Dermis blood vessel endothelial cell (primary cell): ENCODE measurements at regions not wholly inside any gene's neighbourhood (a gene's known extent, or its start where the extent isn't known, plus 50 kb on each side); places are given as distances from the start of the nearest gene placed in this dataset.

Experiments
- DNase-seq: peaks from one replicate; pipeline ENCODE4 v3.0.0; 2010

DNA sequence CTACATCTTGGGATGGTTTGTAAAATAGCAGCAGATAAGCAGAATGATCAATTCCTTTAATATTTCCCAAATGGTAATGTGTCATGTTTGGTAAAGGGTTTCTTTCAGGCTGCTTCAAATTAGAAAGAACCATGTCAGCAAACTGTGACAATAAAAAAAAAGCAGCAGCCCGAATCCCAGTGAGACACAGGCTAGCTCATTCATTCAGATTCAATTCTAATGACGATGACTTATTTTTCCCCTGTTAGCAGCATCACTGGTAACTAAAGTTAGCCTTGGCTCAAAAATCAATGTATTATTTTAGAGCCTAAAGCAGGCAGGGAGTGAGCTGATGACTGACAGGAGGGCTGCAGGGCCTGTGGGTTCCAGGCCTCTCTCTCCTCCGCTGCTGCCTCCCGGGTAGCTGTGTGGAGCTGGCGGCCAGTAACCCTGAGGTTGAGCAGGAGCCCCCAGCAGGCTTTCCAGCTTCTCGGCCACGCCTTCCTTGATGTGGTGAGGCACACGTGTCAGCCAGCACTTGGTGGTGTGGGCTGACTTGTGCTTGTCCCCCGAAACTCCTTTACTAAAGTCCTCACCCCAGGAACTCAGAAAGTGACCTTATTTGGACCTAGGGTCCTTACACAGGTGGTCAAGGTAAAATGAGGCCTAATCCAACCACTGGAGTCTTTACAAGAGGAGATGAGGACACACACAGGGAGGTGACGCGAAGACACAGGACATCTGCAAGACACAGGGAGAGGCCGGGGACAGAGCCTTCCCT, 120.5 kb upstream of the HS6ST1 start:
- no peak for DNase-seq

GRCh38 chr2:128439791-128440665, 121.4 kb upstream of the HS6ST1 start:
- no peak for DNase-seq

- peak; percentile 23 for DNase-seq
Observed at GRCh38 chr2:128440666-128441340, 122.1 kb upstream of the HS6ST1 start.

DNA sequence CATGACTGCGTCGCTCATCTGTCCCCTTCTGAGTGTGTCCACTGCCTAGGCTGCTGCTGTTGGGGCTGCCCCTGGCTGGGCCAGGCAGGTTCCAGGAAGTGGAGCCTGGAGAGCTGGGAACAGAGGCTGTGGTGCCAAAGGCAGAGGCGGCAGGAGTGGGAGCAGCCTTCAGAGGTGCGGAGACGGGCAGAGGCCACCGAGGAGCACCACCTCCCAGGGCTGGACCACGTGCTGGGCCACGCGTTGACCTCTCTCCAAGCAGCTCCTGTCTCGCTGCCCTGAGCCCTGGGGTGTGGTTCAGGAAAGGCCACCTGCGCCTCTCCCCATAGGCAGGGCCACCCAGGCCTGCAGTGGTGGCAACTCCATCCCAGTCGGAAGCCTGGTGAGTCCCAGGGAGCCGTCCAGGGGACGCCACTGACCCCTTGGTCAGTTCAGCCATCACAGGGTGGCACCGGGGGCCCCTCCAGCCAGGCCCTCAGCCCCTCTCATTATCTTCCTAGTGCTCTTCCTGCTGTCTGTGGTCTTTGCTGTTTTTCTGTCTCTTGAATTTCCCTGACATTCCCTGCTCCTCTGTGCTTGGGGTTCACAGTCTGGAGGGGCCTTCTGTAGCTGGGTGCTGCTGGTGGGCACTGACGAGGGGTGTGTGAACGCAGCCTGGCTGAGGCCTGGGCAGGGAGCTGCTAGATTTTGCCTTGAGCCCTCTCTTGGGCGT, 122.8 kb upstream of the HS6ST1 start:
- no peak for DNase-seq

DNA sequence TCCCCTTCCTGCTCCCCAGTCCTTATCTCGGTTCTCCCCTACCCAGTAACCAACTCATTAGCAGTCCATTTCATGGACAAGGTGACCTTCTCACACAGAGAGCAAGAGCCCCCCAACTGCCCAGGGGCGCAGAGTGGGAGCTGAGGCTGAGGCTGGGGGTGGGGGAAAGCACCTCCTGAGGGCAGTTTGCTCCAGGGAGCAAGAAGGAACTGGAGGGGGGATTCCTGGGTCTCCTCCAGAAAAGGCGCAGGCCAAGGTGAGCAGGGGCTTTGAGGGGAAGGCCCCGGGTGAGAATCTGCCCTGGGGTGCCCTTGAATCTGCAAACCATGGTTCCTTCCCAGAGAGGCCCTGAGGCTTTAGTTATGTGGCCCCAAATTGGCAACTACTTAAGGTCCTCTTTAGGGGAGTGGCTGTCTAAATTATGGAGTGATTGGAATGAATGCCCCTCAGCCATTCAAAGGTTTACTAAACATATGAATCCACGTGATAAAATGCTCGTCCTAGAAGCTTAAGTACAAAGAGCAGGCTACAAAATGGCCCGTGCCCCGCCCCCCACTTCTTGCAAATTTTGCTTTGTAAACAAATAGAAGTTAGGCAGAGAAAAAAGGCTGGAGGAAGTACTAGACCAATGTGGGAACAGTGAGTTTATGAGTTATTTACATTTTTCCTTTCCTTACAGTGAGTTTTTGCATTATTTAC, 123.5 kb upstream of the HS6ST1 start:
- no peak for DNase-seq

DNA sequence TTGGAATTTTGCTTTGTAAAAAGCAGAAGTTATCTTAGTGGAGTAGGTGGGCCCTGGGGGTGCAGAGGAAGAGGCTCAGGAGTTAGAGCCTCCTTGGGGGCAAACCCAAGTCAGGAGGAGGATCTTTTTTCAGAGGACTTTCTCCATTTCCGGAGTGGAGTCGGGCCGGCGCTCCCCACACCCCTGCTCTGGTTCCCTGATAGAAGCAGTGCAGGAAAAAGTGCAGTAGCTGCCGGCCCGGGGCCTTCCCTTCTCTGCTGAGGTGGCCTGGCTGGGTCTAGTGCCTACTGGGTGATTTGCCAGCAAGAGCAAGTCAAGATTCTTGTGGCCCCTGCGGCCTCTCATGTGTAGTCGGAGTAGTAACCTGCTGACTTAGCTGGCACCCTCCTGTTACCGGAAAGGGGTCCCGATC, 124.2 kb upstream of the HS6ST1 start:
- no peak for DNase-seq

GRCh38 chr2:128444121-128444771, 125.6 kb upstream of the HS6ST1 start:
- DNase-seq, result no peak

DNA sequence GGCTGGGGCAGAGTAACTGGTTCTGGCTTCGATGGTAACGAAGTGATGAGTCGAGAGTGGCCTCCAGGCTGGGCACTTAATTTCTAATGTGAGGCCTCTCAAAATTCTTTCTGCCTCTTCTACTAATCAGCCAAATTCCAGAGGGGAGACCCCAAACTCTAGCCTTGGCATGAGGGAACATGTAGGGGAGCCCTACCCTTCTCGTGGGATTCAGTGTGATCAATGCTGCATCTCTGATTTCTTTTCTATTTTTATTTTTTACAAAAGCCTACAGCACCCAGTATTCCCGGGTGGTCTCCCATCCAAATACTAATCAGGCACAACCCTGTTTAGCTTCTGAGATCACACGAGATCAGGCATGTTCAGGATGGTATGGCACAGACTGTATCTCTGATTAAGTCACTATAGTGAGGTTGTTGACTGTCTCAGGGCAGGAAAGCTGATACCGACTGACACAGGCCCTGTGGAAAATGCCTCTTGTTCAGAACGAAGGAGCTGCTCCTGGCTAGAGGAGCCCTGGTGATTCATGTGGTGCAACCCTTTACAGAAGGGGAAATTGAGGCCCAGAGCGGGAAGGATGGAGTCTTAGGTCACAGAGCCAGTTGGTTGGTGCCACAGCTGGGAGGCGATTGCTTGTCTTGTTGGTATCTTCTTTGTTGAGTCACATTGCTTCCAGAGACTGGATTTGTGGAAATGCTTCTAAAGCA, 126.3 kb upstream of the HS6ST1 start:
- DNase-seq, result no peak

GRCh38 chr2:128445523-128445900, 126.8 kb upstream of the HS6ST1 start:
- DNase-seq, result no peak

- DNase-seq, result no peak
Observed at GRCh38 chr2:128446049-128446873, 127.6 kb upstream of the HS6ST1 start.

GRCh38 chr2:128446874-128447537, 128.3 kb upstream of the HS6ST1 start:
- no peak for DNase-seq

DNA sequence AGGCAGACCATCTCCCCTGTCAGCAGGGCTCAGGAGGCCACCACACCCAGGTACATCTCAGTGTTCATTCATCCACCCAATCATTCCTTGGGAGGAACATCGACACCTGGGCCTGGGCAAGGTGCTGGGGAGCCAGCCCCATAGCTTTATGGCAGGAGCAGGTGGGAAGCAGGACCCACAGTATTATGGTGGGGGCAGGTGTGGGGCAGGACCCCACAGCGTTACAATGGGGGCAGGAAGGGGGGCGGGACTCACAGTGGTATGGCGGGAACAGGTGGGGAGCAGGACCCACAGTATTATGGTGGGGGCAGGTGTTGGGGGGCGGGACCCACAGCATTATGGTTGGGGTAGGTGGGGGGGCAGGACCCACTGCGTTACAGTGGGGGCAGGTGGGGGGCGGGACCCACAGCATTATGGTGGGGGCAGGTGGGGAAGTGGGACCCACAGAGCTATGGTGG, 128.9 kb upstream of the HS6ST1 start:
- DNase-seq, result no peak

- no peak for DNase-seq
Observed at GRCh38 chr2:128448331-128449225, 129.9 kb upstream of the HS6ST1 start.

- DNase-seq, result no peak
Observed at GRCh38 chr2:128449226-128450061, 130.8 kb upstream of the HS6ST1 start.

GRCh38 chr2:128450211-128451024, 131.8 kb upstream of the HS6ST1 start:
- DNase-seq, result no peak
